Chondrocyte (in vitro differentiated cells): ENCODE measurements at regions not wholly inside any gene's neighbourhood (a gene's known extent, or its start where the extent isn't known, plus 50 kb on each side); places are given as distances from the start of the nearest gene placed in this dataset.
A peak's percentile ranks its signal among the peaks of the same experiment; 100 is the strongest.

Experiments
- DNase-seq: peaks from one replicate; pipeline ENCODE4 v3.0.0; 2021; ENCODE audit warnings: mixed read lengths, low spot score
- H3K27ac Mint-ChIP-seq: one replicate; pipeline ENCODE4 v1.8.0; 2021; ENCODE audit warnings: mild to moderate bottlenecking, moderate library complexity, mixed read lengths; ENCODE audit not compliant: unreplicated experiment
- H3K27me3 Mint-ChIP-seq: 2 replicates; pipeline ENCODE4 v1.8.0; 2021; ENCODE audit warnings: low read depth, mixed read lengths
- H3K36me3 Mint-ChIP-seq: 2 replicates; pipeline ENCODE4 v1.8.0; 2021; ENCODE audit warnings: low read depth, mixed read lengths
- H3K4me1 Mint-ChIP-seq: 2 replicates; pipeline ENCODE4 v1.8.0; 2021; ENCODE audit warnings: low read depth, mild to moderate bottlenecking, mixed read lengths
- H3K4me3 Mint-ChIP-seq: one replicate; pipeline ENCODE4 v1.8.0; 2021; ENCODE audit warnings: mild to moderate bottlenecking, moderate library complexity, mixed read lengths; ENCODE audit not compliant: unreplicated experiment
- H3K9me3 Mint-ChIP-seq: 2 replicates; pipeline ENCODE4 v1.8.0; 2021; ENCODE audit warnings: low read depth, mixed read lengths
- TF ChIP-seq, protein P1 (sequence below): fragments of 200-600 bp; sonication (generic); IDR thresholded peaks from 2 replicates; pipeline ENCODE4 v1.5.0; 2021; ENCODE audit warnings: antibody characterized with exemption, mild to moderate bottlenecking, moderate library complexity

DNA sequence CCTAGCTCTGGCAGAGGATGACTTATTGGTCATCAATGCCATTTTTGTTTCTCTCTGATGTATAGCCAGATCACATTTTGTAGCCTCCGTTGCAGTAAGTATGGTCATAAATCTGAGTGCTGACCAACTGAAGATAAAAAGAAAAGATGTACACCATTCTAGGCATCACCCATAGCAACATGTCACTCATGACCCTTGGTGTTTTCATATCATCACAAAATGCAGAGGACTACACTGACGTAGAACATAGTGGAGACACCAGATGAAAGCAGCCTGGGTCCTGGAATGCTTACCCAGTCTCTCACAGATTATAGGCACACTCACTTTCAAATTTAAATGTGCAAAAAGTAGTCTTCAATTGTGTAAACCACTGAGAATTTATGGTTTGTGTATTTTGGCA, 172.8 kb downstream of the PDHA2 start:
- no peak overlapping the region for H3K4me3 Mint-ChIP-seq
- no peak for DNase-seq
- peaks cover 2% of the 10 kb centered on the region for H3K36me3 Mint-ChIP-seq
- no peaks in the 10 kb centered on the region for H3K9me3 Mint-ChIP-seq
- TF ChIP-seq, protein P1, sequence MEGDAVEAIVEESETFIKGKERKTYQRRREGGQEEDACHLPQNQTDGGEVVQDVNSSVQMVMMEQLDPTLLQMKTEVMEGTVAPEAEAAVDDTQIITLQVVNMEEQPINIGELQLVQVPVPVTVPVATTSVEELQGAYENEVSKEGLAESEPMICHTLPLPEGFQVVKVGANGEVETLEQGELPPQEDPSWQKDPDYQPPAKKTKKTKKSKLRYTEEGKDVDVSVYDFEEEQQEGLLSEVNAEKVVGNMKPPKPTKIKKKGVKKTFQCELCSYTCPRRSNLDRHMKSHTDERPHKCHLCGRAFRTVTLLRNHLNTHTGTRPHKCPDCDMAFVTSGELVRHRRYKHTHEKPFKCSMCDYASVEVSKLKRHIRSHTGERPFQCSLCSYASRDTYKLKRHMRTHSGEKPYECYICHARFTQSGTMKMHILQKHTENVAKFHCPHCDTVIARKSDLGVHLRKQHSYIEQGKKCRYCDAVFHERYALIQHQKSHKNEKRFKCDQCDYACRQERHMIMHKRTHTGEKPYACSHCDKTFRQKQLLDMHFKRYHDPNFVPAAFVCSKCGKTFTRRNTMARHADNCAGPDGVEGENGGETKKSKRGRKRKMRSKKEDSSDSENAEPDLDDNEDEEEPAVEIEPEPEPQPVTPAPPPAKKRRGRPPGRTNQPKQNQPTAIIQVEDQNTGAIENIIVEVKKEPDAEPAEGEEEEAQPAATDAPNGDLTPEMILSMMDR, result no peak
- no peak overlapping the region for H3K27ac Mint-ChIP-seq
- H3K27me3 Mint-ChIP-seq, result no peaks in the 10 kb centered on the region
- peaks cover 30% of the 10 kb centered on the region for H3K4me1 Mint-ChIP-seq

DNA sequence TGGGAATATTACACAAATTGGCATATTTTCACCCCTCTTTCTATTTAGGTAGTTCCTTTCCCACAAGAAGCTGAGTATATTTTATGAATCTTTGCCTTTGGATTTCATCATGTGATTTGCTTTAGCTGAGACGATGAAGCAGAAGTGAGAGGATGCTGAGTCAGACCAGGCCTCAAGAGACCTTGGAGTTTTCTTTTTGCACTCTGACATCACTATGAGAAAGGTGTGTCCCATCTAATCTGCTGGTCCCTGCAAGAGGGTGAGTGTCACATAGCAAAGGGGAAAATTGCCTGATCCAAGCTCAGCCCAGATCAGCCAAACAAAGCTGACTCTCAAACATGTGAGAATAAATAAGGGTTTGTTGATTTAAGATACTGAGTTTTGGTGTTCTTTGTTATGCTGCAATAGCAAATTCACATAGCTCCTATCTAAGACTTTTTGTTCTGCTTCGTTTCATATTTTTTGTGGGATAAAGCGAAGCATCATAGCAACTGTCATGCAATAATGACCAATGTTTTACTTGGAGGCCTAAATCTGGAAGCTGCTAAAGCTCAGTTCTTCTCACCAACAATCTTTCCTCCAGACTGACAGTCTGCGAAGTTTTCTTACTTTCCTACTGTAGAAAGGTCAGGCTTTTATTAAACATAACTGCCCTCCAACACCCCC, 176.9 kb downstream of the PDHA2 start:
- no peak overlapping the region for H3K4me3 Mint-ChIP-seq
- H3K4me1 Mint-ChIP-seq, result peaks cover 23% of the 10 kb centered on the region
- no peak for DNase-seq

DNA sequence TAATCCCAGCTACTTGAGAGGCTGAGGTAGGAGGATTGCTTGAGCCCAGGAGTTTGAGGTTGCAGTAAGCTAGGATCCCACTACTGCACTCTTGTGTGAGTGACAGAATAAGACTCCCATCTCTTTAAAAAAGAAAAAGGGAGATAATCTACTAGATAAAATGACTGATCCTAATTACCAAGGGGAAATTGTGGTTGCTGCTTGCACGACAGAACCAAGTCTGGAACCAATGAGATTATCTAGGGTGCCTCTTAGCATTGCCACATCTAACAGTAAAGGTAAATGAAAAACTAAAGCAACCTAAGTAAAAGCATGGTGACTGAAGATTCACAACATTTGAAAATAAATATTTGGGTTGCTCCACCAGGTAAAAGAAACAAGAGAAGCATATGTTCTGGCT, 185.1 kb downstream of the PDHA2 start:
- Mint-ChIP-seq H3K4me1 (no peaks in the 10 kb centered on the region), H3K9me3 (no peaks in the 10 kb centered on the region), H3K36me3 (no peaks in the 10 kb centered on the region), H3K27ac (no peak overlapping the region), H3K27me3 (peaks cover 2% of the 10 kb centered on the region), H3K4me3 (no peak overlapping the region)
- TF ChIP-seq, protein P1, result no peak
- no peak for DNase-seq

More for the DNA sequence above, 176.9 kb downstream of the PDHA2 start:
- Mint-ChIP-seq H3K9me3 (peaks cover 5% of the 10 kb centered on the region), H3K27me3 (no peaks in the 10 kb centered on the region), H3K27ac (peak overlapping the region; percentile 87), H3K36me3 (peaks cover 3% of the 10 kb centered on the region)
- TF ChIP-seq, protein P1, result no peak

DNA sequence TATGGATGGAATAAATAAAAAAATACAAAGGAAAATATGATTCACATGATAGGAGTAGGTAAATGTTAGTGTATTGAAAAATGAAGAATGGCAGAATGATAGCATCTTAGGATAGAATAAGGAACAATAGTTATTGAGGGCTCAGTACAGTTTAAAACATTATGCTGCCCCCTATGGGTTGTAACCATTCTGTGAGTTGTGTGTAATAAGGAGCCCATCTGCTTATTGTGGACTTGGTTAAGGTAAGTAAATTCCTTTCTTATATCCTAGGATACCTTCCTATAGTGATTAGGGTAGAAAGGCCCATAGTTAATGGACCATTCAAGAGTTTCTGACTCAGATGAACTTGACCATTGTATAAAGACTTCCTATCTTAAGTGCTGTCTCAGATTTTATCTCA, 195.8 kb downstream of the PDHA2 start:
- Mint-ChIP-seq H3K4me1 (no peaks in the 10 kb centered on the region), H3K4me3 (no peak overlapping the region), H3K9me3 (no peaks in the 10 kb centered on the region), H3K27me3 (peaks cover 1% of the 10 kb centered on the region), H3K27ac (no peak overlapping the region), H3K36me3 (peaks cover 2% of the 10 kb centered on the region)
- TF ChIP-seq, protein P1, result peak; percentile 70
- no peak for DNase-seq

DNA sequence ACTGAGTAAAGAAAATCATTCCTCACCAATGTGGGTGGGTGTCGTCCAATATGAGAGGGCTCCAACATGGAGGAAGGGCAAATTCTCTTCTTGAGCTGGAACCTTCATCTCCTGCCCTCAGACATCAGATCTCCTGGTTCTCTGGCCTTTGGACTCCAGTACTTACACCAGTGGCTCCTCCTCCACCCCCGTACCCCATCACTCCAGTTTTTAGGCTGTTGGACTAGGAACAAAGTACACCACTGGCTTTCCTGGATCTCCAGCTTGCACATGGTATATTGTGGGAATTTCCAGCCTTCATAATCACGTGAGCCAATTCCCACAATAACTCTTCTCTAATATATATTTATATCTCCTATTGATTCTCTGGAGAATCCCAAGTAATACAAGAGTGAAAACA, 196.9 kb downstream of the PDHA2 start:
- H3K36me3 Mint-ChIP-seq, result peaks cover 2% of the 10 kb centered on the region
- H3K4me3 Mint-ChIP-seq, result no peak overlapping the region
- no peaks in the 10 kb centered on the region for H3K4me1 Mint-ChIP-seq
- H3K9me3 Mint-ChIP-seq, result no peaks in the 10 kb centered on the region
- no peak overlapping the region for H3K27ac Mint-ChIP-seq
- TF ChIP-seq, protein P1, result no peak
- H3K27me3 Mint-ChIP-seq, result peaks cover 1% of the 10 kb centered on the region
- DNase-seq, result no peak
